ENCODE measurements at regions not wholly inside any gene's neighbourhood (a gene's known extent, or its start where the extent isn't known, plus 50 kb on each side); places are given as distances from the start of the nearest gene placed in this dataset.

DNA sequence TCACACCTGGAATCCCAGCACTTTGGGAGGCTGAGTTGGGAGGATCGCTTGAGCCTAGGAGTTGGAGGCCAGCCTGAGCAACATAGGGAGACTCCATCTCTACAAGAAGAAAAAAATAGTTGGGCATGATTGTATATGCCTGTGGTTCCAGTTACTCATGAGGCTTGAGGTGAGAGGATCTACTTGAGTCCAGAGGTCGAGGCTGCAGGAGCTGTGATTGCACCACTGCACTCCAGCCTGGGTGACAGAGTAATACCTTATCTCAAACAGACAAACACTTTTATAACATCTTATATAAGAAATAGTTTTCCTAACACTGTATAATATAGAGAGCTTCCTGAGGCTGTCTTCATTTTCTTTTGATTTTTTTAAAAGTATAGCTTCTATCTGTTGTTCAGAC, 448.4 kb upstream of the COBL start:
- DNase-seq (ENCODE audit: low read depth, low spot score) = no peak
- TF ChIP-seq, protein P1, sequence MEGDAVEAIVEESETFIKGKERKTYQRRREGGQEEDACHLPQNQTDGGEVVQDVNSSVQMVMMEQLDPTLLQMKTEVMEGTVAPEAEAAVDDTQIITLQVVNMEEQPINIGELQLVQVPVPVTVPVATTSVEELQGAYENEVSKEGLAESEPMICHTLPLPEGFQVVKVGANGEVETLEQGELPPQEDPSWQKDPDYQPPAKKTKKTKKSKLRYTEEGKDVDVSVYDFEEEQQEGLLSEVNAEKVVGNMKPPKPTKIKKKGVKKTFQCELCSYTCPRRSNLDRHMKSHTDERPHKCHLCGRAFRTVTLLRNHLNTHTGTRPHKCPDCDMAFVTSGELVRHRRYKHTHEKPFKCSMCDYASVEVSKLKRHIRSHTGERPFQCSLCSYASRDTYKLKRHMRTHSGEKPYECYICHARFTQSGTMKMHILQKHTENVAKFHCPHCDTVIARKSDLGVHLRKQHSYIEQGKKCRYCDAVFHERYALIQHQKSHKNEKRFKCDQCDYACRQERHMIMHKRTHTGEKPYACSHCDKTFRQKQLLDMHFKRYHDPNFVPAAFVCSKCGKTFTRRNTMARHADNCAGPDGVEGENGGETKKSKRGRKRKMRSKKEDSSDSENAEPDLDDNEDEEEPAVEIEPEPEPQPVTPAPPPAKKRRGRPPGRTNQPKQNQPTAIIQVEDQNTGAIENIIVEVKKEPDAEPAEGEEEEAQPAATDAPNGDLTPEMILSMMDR (IDR thresholded peaks at IDR 0.05; ENCODE audit: insufficient read depth, low read length, missing control alignments) = no peak
- ChIA-PET POLR2A (no interaction called here), CTCF (no interaction called here)
- no peak overlapping the region for H3K4me3 ChIP-seq (ENCODE audit: low read depth, low read length)

DNA sequence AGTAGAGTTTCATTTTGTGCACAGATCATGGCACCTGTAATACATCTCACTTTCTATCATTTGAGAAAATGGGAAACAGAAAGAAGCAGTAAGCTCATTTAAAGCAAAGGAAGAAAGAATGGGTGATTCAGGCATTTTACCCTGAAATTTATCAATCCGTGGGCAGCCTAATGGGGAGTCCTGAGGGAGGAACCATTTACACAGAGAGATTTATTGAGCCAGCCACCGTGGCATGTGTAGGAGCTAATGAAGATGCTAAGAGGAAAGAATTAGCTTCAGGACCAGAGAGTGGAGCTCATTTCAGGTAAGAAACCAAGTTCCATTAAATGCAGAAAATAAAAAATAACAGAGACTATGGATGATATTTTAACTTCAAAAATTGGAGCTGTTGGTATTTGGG, 443.4 kb upstream of the COBL start:
- ChIA-PET CTCF (no interaction called here), POLR2A (no interaction called here)
- no peak for DNase-seq (ENCODE audit: low read depth, low spot score)
- H3K4me3 ChIP-seq (ENCODE audit: low read depth, low read length) = no peak overlapping the region
- TF ChIP-seq, protein P1 (IDR thresholded peaks at IDR 0.05; ENCODE audit: insufficient read depth, low read length, missing control alignments) = no peak

- CTCF ChIA-PET = no interaction called here
- no peak for DNase-seq (ENCODE audit: low read depth, low spot score)
- TF ChIP-seq, protein P1 (IDR thresholded peaks at IDR 0.05; ENCODE audit: insufficient read depth, low read length, missing control alignments) = no peak
Measured at GRCh38 chr7:51757960-51758359, 441.4 kb upstream of the COBL start.

GRCh38 chr7:51732951-51733350, 416.3 kb upstream of the COBL start:
- no peak for DNase-seq (ENCODE audit: low read depth, low spot score)
- POLR2A ChIA-PET = no interaction called here
- TF ChIP-seq, protein P1 (IDR thresholded peaks at IDR 0.05; ENCODE audit: insufficient read depth, low read length, missing control alignments) = no peak
- no peak overlapping the region for H3K4me3 ChIP-seq (ENCODE audit: low read depth, low read length)
- CTCF ChIA-PET = no interaction called here

More at GRCh38 chr7:51757960-51758359, 441.4 kb upstream of the COBL start:
- POLR2A ChIA-PET = no interaction called here
- H3K4me3 ChIP-seq (ENCODE audit: low read depth, low read length) = no peak overlapping the region

DNA sequence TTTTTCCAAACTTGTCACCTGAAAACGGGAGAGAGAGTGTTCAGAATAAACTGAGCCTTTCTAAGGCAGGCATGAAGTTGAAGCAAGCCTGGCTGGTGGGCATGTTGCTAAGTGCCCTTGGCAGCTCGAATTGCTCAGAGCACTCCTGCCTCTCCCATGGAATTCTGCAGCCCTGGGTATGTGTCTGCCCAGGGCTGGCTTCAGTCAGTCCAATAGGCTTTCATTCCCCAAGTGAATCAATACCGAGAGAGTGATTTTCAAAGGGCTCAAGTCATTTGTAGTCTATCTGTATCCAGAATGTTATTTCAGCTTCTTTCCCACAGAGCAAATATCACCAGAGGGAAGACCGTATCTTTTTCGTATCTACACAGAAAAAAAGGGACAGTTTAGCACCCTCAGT, 415.5 kb upstream of the COBL start:
- TF ChIP-seq, protein P1 (IDR thresholded peaks at IDR 0.05; ENCODE audit: insufficient read depth, low read length, missing control alignments) = no peak
- POLR2A ChIA-PET = no interaction called here
- DNase-seq (ENCODE audit: low read depth, low spot score) = no peak
- no peak overlapping the region for H3K4me3 ChIP-seq (ENCODE audit: low read depth, low read length)
- CTCF ChIA-PET = no interaction called here

DNA sequence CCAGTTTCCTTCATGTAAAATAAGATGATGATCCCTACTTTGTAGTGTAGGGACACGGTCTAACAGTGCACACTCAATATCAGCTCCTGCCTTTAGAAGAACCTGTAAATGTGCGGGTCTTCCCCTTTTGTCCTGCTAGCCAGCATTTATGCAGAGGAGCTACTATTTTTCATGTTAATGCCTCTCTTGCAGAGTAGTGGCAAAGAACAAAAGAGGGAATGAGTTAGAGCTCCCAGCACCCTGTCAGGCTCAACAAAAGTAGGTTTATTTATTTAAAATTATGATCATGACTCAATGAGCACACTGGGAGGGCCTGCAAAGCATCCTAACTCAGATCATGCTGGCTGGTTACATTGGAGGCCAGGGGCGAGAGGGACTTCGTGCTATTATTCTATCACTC, 414.5 kb upstream of the COBL start:
- CTCF ChIA-PET = no interaction called here
- TF ChIP-seq, protein P1 (IDR thresholded peaks at IDR 0.05; ENCODE audit: insufficient read depth, low read length, missing control alignments) = no peak
- no peak for DNase-seq (ENCODE audit: low read depth, low spot score)
- POLR2A ChIA-PET = no interaction called here
- H3K4me3 ChIP-seq (ENCODE audit: low read depth, low read length) = no peak overlapping the region
